ENCODE measurements at regions not wholly inside any gene's neighbourhood (a gene's known extent, or its start where the extent isn't known, plus 50 kb on each side); places are given as distances from the start of the nearest gene placed in this dataset.
"Not testable (repeated sequence)": the region's sequence is repeated elsewhere in the genome, so short reads cannot be mapped to it uniquely, and the experiment has no call there.

DNA sequence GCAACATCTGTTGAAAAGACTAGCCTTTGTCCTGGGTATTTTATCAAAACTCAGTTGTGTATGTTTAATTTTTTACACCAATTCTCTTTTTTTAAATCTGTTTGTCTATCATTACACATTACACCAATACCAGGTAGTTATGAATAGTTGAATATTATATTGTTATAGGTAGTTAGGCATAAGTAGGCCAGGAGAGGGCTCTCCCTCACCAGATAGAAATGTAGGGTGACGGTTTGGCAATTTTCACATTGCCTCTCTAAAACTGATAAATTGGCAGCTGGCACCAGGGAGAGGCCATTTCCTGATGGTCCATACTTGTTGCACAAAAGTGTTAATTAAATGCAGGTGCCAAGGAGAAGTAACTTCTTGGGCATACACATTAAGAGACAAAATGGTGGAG lies 483.1 kb upstream of the EPHA6 start:
- intact Hi-C loops (cut with DNase I) = no loop called here
- WGBS, 2 donors = 0% methylated on average over 1 of the region's 1 CpG
- TF ChIP-seq, protein P1, sequence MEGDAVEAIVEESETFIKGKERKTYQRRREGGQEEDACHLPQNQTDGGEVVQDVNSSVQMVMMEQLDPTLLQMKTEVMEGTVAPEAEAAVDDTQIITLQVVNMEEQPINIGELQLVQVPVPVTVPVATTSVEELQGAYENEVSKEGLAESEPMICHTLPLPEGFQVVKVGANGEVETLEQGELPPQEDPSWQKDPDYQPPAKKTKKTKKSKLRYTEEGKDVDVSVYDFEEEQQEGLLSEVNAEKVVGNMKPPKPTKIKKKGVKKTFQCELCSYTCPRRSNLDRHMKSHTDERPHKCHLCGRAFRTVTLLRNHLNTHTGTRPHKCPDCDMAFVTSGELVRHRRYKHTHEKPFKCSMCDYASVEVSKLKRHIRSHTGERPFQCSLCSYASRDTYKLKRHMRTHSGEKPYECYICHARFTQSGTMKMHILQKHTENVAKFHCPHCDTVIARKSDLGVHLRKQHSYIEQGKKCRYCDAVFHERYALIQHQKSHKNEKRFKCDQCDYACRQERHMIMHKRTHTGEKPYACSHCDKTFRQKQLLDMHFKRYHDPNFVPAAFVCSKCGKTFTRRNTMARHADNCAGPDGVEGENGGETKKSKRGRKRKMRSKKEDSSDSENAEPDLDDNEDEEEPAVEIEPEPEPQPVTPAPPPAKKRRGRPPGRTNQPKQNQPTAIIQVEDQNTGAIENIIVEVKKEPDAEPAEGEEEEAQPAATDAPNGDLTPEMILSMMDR (IDR thresholded peaks at IDR 0.05) = no peak
- TF ChIP-seq POLR2A (IDR thresholded peaks at IDR 0.05) = no peak
- no peak for DNase-seq
- H3K27ac ChIP-seq = no peak overlapping the region
- H3K36me3 ChIP-seq = no peaks in the 10 kb centered on the region
- no peaks in the 10 kb centered on the region for H3K9me3 ChIP-seq
- H3K27me3 ChIP-seq = no peaks in the 10 kb centered on the region
- H3K4me1 ChIP-seq = no peaks in the 10 kb centered on the region
- H3K4me3 ChIP-seq = no peak overlapping the region

DNA sequence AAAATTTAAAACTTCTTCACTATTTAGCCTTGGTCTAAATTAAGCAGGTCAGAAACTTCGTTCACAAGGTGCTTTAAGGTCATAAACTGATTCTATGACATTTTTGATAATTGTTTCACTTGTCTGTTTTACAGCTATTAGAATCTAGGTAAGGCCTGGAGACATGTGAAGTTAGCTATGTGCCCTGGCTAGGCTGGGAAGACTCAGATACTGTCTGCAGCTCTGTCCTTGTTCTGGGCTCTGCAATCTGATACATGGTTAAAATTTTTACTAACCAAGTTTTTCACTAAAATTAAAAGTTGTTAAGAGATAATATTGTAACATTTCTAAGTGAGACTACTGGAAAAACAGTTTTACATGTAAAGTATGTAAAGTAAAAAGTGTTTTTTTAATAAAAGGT lies 479.6 kb upstream of the EPHA6 start:
- no peaks in the 10 kb centered on the region for H3K36me3 ChIP-seq
- H3K4me3 ChIP-seq = no peak overlapping the region
- intact Hi-C loops (cut with DNase I) = no loop called here
- TF ChIP-seq POLR2A (IDR thresholded peaks at IDR 0.05) = no peak
- TF ChIP-seq, protein P1 (IDR thresholded peaks at IDR 0.05) = no peak
- DNase-seq = no peak
- H3K27me3 ChIP-seq = no peaks in the 10 kb centered on the region
- WGBS, 2 donors = 24 to 47% methylated on average over 1 of the region's 1 CpG
- no peaks in the 10 kb centered on the region for H3K4me1 ChIP-seq
- no peaks in the 10 kb centered on the region for H3K9me3 ChIP-seq
- H3K27ac ChIP-seq = no peak overlapping the region

DNA sequence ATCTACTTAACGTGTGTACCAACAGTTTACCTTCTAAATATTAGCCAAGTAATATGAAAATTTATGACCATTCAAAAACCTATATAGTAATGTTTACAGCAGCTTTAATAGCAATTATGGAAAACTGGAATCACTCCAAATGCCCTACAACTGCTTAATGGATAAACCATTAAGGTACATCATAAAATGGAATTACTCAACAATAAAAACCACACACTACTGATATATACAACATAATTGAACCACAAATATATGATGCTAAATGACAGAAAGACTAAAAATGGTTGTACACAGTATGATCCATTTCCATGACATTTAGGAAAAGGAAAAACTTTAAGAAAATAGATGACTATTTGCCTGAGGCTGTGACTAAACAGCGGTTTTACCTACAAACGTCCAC lies 467.1 kb upstream of the EPHA6 start:
- Histone ChIP-seq H3K9me3 (no peaks in the 10 kb centered on the region), H3K27ac (no peak overlapping the region), H3K4me1 (no peaks in the 10 kb centered on the region), H3K36me3 (no peaks in the 10 kb centered on the region), H3K4me3 (no peak overlapping the region), H3K27me3 (no peaks in the 10 kb centered on the region)
- DNase-seq = no peak
- TF ChIP-seq POLR2A (IDR thresholded peaks at IDR 0.05) = no peak
- intact Hi-C loops (cut with DNase I) = no loop called here
- WGBS, 2 donors = 57 to 59% methylated on average over 3 of the region's 3 CpGs

DNA sequence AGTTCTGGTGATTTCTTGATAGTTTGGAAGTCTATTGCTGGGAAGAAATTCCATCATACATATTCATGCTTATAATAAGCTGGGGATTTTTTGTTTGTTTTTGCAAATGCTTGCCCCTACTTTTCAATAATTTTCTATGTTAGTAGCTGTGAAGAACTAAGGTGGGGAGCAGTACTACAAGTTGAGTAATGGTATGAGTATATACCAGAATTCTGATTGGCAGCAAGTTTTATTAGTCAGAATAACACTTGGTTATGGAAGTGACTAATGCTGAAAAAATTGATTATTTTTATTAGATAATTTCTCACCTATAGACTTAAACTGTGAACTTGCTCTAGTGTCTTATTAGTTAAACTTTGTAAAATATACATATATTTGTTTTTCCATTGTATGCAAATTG lies 462.8 kb upstream of the EPHA6 start:
- DNase-seq; H3K4me1 ChIP-seq; H3K9me3 ChIP-seq; H3K27me3 ChIP-seq; intact Hi-C loops (cut with DNase I); H3K27ac ChIP-seq; H3K36me3 ChIP-seq; H3K4me3 ChIP-seq: not testable (repeated sequence)

DNA sequence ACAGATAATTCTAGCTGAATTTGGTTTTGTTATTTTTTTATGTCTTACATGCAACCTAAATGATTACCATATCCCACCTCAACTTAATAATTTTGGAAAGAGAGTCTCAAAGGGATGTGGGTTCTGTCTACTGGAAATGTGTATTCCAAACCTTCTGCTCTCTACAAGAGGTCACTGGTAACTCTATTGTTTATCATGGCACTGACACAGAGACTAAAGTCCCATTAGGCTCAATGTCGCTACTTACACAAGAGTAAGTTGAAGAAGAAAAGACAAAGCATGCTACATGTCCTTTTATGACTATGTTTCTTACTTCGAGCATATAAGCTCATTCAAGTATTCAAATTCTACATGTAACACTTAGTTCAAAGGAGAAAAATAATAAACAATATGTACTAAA lies 460.3 kb upstream of the EPHA6 start:
- Histone ChIP-seq H3K9me3 (no peaks in the 10 kb centered on the region), H3K27ac (no peak overlapping the region), H3K4me3 (no peak overlapping the region), H3K27me3 (no peaks in the 10 kb centered on the region), H3K4me1 (no peaks in the 10 kb centered on the region), H3K36me3 (no peaks in the 10 kb centered on the region)
- intact Hi-C loops (cut with DNase I) = no loop called here
- 65 to 68% methylated on average over 2 of the region's 2 CpGs for WGBS, 2 donors
- DNase-seq = no peak
- TF ChIP-seq POLR2A (IDR thresholded peaks at IDR 0.05) = no peak
- TF ChIP-seq, protein P1 (IDR thresholded peaks at IDR 0.05) = no peak

DNA sequence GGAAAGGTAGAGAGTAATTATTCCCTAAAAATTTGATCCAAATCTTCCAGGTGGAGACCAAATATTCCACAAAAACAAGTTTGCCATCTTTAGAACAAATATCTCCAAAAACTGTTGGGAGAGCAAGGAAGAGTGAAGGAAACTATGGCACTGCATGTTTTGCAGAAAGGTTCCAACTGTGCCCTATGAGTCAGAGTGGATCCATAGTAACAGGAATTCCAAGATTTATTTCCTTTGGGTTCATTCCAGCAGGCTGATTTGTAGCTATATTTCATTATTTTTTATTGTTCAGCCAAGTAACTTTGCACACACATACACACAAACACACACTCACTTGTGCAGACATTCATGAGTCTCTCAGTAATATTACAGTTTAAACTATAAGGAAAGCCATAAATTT lies 459.7 kb upstream of the EPHA6 start:
- Histone ChIP-seq H3K27me3 (no peaks in the 10 kb centered on the region), H3K4me1 (no peaks in the 10 kb centered on the region), H3K9me3 (no peaks in the 10 kb centered on the region), H3K27ac (no peak overlapping the region), H3K4me3 (no peak overlapping the region), H3K36me3 (no peaks in the 10 kb centered on the region)
- intact Hi-C loops (cut with DNase I) = no loop called here
- no peak for DNase-seq
- TF ChIP-seq, protein P1 (IDR thresholded peaks at IDR 0.05) = no peak
- no peak for TF ChIP-seq POLR2A (IDR thresholded peaks at IDR 0.05)

Data from esophagus squamous epithelium (tissue), 5 donors.